HAP-1 (cell line): ENCODE measurements at regions not wholly inside any gene's neighbourhood (a gene's known extent, or its start where the extent isn't known, plus 50 kb on each side); places are given as distances from the start of the nearest gene placed in this dataset.
"Not testable (repeated sequence)": the region's sequence is repeated elsewhere in the genome, so short reads cannot be mapped to it uniquely, and the experiment has no call there.

Experiments used
- DNase-seq, 2 experiments: peaks; one replicate each; pipeline ENCODE4 v3.0.0-alpha.2; 2016 to 2020; ENCODE audit warnings: low spot score in 2 of 2
- H3K27me3 ChIP-seq: fragments of 250-450 bp; sonication (Bioruptor Pico); 2 replicates; pipeline ENCODE4 v1.5.1; 2020; ENCODE audit warnings: low read depth, mild to moderate bottlenecking, moderate library complexity
- H3K36me3 ChIP-seq: fragments of 250-450 bp; sonication (Bioruptor Pico); replicated peaks from 2 replicates; pipeline ENCODE4 v1.5.1; 2020; ENCODE audit warnings: mild to moderate bottlenecking
- H3K4me1 ChIP-seq: fragments of 250-450 bp; sonication (Bioruptor Pico); 2 replicates; pipeline ENCODE4 v1.5.1; 2020; ENCODE audit warnings: mild to moderate bottlenecking
- H3K4me3 ChIP-seq: fragments of 250-450 bp; sonication (Bioruptor Pico); 2 replicates; pipeline ENCODE4 v1.5.1; 2020; ENCODE audit warnings: mild to moderate bottlenecking, moderate library complexity
- H3K9me3 ChIP-seq: fragments of 250-450 bp; sonication (Bioruptor Pico); 2 replicates; pipeline ENCODE4 v1.5.1; 2020; ENCODE audit warnings: mild to moderate bottlenecking, moderate library complexity
- in situ Hi-C: fragments of 300-500 bp; cut with MboI; formaldehyde crosslinking; loops from 3 replicates; pipeline ENCODE4 v1.14.3; 2020; ENCODE audit warnings: low sequenced_read_pairs, inconsistent platforms, mixed read lengths

DNA sequence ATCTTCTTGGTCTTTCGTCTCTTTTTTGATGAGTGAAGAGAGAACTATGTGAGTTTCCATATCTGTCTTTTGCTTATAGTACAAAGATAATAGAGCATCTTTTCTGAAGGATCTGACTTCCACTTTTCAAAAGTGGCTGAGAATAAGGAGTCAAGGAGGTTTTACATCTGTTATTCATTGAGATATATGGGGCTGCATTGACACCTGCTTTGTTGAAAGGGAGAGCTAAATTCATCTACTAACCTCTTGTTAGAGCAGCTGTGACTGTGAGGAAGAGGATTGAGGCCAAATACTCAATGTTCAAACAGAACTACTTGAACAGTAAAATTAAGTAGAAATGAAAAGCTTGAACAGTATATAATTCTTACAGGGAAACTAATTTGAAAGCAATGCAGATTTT, 130.2 kb upstream of the ATP2B1 start:
- no peaks in the 10 kb centered on the region for H3K9me3 ChIP-seq
- in situ Hi-C loops = no loop called here
- no peaks in the 10 kb centered on the region for H3K36me3 ChIP-seq
- no peaks in the 10 kb centered on the region for H3K4me1 ChIP-seq
- H3K27me3 ChIP-seq = peaks cover 5% of the 10 kb centered on the region; the same call in 1 of the 2 replicates
- no peak overlapping the region for H3K4me3 ChIP-seq
- DNase-seq = no peak

DNA sequence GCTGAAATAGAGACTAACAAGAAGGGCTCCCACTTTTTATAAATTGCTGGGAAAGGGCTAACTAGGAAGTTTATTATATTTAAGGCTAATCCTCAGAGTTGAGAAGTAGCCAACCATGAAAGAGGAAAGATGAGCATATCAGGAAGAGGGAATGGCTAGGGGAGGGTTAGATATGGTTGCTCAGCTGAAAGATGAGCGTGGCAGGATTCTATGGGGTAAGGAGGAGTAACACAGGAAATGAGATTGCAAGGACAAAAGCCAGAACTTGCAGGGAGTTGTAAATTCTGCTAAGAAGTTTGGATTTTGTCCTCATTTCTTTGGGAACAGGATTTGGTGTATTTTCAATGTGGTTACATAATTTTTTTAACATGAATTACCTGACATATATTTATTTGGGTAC, 127.4 kb upstream of the ATP2B1 start:
- in situ Hi-C loops = no loop called here
- DNase-seq = no peak
- no peak overlapping the region for H3K4me3 ChIP-seq
- no peaks in the 10 kb centered on the region for H3K36me3 ChIP-seq
- peaks cover 9% of the 10 kb centered on the region; the same call in 1 of the 2 replicates for H3K27me3 ChIP-seq
- no peaks in the 10 kb centered on the region for H3K4me1 ChIP-seq
- no peaks in the 10 kb centered on the region for H3K9me3 ChIP-seq

DNA sequence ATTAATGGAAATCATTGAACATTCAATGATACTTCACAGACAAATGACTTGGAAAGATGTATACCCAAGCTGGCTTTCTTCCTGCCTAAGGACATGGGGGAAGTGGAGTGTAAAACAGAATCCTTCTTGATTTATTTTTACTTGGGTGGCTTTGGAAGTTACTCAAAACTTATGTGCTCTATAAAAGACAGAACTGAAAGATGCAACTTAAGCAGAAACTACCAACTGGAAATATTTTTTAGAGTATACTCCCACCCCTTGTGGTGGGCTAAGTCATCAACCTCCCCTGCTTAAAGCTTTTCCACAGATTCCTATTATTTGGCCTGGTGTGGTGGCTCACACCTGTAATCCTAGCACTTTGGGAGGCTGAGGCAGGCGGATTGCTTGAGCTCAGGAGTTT, 126.0 kb upstream of the ATP2B1 start:
- Histone ChIP-seq H3K9me3 (no peaks in the 10 kb centered on the region), H3K36me3 (no peaks in the 10 kb centered on the region), H3K4me3 (no peak overlapping the region), H3K27me3 (peaks cover 10% of the 10 kb centered on the region; the same call in 1 of the 2 replicates), H3K4me1 (no peaks in the 10 kb centered on the region)
- in situ Hi-C loops = no loop called here
- no peak for DNase-seq

DNA sequence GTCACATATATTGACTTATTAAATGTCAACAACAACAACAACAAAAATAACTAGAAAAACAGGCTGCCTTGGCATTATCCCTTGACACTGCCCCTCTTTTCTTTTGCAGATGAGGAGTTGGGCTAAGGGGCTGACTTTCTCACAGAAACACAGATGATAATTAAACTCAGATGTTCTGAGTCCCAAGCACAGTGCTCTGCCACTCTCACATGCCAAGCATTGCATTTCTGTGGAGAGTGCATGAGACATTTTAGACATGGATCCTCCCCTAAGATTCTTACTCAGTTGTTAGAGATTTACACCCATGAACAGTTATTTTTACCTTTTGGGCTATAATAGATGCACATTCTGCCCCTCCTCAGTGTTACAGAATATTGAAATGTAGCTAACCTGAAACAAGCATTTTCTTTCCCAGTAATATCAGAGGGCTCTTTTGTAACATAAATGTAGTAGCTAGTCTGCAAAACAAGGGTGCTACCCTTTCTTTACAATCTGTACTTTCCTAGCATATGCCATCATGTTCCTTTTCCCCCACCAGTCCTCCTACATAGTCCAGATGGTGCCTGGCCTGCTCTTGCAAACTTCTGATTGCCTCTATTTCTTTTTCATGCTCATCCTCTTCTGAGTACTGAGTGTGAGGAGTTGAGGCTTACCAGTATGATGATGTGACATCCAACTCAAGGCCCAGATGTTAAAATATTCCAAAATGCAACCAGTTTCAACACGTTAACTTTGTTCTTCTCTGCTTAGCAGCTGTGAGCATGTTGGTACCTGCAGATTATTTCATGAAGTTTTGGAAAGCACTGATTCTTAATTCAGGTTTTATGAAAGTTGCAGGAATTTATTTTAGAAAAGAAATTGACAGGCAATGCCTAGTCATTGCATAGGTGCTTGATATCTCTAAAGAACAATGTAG, 125.0 kb upstream of the ATP2B1 start:
- peaks cover 10% of the 10 kb centered on the region; the same call in 1 of the 2 replicates for H3K27me3 ChIP-seq
- in situ Hi-C loops = no loop called here
- DNase-seq = no peak
- no peaks in the 10 kb centered on the region for H3K4me1 ChIP-seq
- no peaks in the 10 kb centered on the region for H3K9me3 ChIP-seq
- no peaks in the 10 kb centered on the region for H3K36me3 ChIP-seq
- no peak overlapping the region for H3K4me3 ChIP-seq

DNA sequence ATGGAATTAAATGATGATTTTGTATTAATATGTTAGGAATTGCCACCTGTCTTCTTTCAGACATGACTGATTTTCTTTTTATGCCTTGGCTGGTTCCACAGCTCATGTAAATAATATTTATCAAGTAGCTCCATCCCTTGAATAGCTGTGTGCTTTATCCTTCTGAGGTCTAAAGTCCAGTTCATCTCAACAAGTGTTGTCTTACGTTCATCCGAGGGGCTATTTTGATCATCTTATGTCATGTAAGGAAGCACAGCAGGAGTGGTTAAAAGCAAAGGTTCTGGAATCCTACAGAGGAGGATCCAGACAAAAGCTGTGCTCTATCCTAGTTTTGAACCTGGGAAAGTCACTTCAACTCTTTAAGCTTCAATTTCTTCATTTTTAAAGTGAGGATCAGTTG, 123.7 kb upstream of the ATP2B1 start:
- no peaks in the 10 kb centered on the region for H3K36me3 ChIP-seq
- H3K4me3 ChIP-seq = no peak overlapping the region
- no peak for DNase-seq
- H3K27me3 ChIP-seq = peaks cover 8% of the 10 kb centered on the region; the same call in 1 of the 2 replicates
- in situ Hi-C loops = no loop called here
- H3K4me1 ChIP-seq = no peaks in the 10 kb centered on the region
- H3K9me3 ChIP-seq = no peaks in the 10 kb centered on the region

DNA sequence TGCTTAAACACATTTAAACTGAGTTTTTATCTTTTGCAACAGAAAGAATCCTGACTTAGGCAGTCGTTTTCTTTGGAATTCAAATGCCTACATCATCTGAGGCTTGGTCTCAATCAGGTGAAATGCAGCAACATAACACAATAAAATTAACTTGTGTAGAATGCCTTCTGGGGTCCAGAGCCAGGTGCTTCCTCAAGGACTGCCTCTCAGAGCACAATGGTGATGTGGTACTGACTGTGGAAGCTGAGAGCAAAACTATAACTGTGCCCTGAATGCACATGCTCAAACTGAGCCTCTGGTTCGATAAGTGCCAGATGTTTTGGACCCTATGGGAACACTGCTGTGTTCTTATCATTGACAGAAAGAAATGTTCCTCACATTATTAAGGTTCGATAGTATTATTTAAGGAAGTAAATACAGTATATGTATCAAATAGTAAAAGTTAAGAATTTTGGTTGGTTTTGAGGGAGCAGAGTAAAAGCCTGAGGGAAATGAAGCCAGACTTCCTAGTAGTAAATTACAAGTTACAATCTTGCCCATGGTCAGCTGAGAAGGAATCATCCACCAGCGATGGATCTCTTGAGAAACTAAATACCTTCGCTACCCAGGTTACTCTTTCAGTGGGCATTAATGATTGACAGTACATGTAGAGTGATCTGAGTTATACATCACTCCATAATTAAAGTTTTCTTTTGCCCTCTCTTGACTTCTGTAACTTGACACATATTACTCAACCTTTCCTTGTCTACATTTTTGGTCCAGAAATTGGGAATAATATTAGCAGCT, 122.9 kb upstream of the ATP2B1 start:
- no peaks in the 10 kb centered on the region for H3K36me3 ChIP-seq
- peaks cover 8% of the 10 kb centered on the region; the same call in 1 of the 2 replicates for H3K27me3 ChIP-seq
- no peak for DNase-seq
- in situ Hi-C loops = no loop called here
- no peak overlapping the region for H3K4me3 ChIP-seq
- H3K9me3 ChIP-seq = no peaks in the 10 kb centered on the region
- no peaks in the 10 kb centered on the region for H3K4me1 ChIP-seq

DNA sequence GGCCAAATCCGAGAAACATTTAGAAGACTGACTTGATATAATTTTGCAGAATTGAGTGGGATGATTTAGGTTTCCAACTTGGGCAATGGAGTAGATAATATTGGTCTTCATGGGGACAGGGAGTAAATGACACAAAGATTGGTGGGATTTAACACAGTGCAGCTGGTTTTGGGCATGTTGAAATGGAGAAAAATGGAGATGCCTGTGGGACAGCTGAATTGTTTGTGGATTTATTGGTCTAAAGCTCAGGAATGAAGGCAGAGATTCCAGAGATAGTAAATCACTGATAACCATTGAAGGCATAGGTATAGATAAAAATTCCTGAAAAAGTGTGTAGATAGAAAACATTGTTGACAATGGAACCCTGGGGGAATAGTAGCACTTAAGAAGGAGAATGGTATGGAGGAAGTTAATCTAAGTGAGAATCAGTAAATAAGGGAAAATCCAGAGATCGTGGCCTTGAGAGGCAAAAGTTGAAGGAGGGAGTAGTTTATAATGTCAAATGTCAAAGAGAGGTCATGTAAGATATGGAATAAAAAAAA, 120.9 kb upstream of the ATP2B1 start:
- in situ Hi-C loops = no loop called here
- H3K4me3 ChIP-seq = no peak overlapping the region
- no peaks in the 10 kb centered on the region for H3K36me3 ChIP-seq
- H3K4me1 ChIP-seq = no peaks in the 10 kb centered on the region
- peaks cover 6% of the 10 kb centered on the region; the same call in 1 of the 2 replicates for H3K27me3 ChIP-seq
- H3K9me3 ChIP-seq = no peaks in the 10 kb centered on the region
- no peak for DNase-seq

DNA sequence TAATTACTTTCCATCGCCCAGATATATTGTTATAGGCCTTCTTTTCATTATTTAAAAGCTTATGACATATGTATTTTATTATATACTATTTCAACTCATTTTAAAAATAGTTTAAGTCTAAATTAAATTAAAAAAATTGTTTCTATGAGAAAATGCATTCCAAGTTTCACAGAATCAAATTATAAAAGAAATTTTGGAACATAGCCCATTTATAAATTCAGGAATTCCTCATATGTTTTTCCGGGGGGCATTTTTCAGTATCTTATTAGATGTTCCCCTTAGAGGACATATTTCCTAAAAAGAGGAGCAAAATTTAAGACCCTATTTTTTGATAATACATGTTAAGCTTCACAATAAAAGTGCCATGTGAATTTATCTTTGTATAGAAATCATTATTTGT, 119.9 kb upstream of the ATP2B1 start:
- Histone ChIP-seq H3K27me3 (peaks cover 6% of the 10 kb centered on the region; the same call in 1 of the 2 replicates), H3K9me3 (no peaks in the 10 kb centered on the region), H3K4me3 (no peak overlapping the region), H3K4me1 (no peaks in the 10 kb centered on the region), H3K36me3 (no peaks in the 10 kb centered on the region)
- in situ Hi-C loops = no loop called here
- DNase-seq = no peak

DNA sequence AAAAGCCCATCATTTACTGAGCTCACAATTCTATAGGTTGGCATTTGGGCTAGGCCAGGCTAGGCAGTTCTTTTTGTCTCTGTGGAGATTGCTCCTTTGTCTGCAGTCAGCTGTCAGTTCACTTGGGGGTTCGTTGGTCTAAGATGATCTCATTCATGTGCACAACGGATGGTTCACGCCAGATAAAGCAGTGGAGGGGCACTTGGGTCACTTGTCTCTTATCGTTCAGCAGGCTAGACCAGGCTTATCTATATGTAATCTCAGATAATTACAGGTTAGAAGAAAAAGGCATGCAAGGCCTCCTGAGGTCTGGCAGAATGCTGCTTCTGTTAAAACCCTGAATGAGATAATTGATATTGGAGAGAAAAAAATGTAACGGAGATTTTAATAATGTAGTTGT, 119.0 kb upstream of the ATP2B1 start:
- Histone ChIP-seq H3K9me3 (no peaks in the 10 kb centered on the region), H3K27me3 (peaks cover 6% of the 10 kb centered on the region; the same call in 1 of the 2 replicates), H3K36me3 (no peaks in the 10 kb centered on the region), H3K4me1 (no peaks in the 10 kb centered on the region), H3K4me3 (no peak overlapping the region)
- no peak for DNase-seq
- in situ Hi-C loops = no loop called here

DNA sequence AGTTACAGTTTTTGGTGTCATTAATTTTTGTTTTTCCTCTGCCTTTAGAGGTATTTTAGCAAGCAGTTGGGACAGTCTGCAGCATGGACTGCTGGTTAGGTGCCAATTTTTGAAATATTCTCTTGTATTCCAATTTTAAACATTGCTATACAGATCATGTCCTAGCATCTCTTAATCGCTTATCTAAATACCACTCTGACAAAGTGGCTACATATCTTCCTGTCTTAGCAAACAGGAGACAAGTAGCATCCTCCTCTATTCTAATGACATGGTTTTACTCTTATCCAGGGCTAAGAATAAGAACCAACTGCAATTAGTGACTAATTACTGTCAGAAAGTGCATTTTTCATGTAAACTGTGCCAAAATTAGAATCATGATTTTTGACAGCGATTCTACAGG, 117.8 kb upstream of the ATP2B1 start:
- Histone ChIP-seq H3K4me3 (no peak overlapping the region), H3K9me3 (no peaks in the 10 kb centered on the region), H3K4me1 (no peaks in the 10 kb centered on the region), H3K27me3 (peaks cover 2% of the 10 kb centered on the region; the same call in 1 of the 2 replicates), H3K36me3 (no peaks in the 10 kb centered on the region)
- in situ Hi-C loops = no loop called here
- no peak for DNase-seq

DNA sequence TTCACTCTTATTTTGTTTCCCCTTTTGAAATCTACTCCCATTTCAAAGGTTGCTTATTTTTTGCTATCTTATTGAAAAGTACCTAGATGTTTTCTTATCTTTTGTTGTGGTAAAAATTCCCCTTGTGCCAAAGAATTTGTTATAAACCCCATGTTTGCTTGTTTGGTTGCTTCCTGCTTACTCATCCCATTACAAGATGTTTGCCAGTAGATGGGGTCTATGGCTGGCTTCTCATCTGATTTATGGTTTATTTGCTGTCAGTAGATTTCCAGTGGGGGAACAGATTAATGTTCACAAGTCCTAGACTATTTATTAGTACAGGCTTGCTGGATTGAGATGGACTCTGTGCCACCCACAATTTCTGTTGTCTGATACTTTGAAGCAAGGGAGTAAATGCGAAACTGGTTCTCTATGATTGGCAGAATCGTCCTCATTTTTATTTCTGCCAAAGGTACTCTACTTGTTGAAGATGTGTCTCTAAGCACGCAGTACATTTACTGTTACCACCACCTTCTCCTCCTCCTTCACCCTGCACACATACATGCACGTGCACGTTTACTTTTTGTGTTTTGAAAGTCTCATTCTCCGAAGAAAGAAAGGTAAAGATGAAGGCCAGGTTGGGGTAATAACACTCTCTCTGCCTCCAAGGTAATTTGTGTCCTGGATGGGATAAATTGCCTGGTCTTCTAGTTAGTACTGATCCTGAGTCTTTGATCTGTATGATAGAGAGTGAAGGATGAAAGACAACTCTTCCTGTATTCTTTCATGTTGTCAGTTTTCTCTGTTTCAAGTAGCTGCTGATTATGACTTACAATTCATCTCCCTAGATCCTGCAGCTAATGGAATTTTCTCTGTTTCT, 117.2 kb upstream of the ATP2B1 start:
- Histone ChIP-seq H3K9me3 (no peaks in the 10 kb centered on the region), H3K4me1 (no peaks in the 10 kb centered on the region), H3K36me3 (no peaks in the 10 kb centered on the region), H3K4me3 (no peak overlapping the region), H3K27me3 (no peaks in the 10 kb centered on the region)
- DNase-seq = no peak
- in situ Hi-C loops = no loop called here

DNA sequence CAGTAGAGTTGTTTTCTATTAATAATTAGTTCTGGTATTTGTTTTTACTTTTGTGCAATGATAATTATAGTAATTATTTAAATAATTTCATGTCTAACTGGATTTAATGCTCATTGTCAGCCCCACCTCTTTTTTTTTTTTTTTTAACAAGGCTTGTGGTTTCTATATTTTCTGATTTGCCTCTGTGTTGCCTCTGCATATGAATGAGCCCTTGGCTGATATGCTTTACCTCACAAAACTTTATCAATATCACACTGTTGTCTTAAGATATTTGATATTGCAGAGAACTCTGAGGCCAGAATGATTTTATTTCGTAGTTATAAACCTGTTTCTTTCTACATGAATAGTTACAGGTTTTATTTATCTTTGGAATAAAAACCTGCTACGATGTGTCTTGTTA, 116.2 kb upstream of the ATP2B1 start:
- DNase-seq = no peak
- in situ Hi-C loops = no loop called here
- no peak overlapping the region for H3K4me3 ChIP-seq
- no peaks in the 10 kb centered on the region for H3K27me3 ChIP-seq
- H3K4me1 ChIP-seq = no peaks in the 10 kb centered on the region
- H3K9me3 ChIP-seq = no peaks in the 10 kb centered on the region
- no peaks in the 10 kb centered on the region for H3K36me3 ChIP-seq

DNA sequence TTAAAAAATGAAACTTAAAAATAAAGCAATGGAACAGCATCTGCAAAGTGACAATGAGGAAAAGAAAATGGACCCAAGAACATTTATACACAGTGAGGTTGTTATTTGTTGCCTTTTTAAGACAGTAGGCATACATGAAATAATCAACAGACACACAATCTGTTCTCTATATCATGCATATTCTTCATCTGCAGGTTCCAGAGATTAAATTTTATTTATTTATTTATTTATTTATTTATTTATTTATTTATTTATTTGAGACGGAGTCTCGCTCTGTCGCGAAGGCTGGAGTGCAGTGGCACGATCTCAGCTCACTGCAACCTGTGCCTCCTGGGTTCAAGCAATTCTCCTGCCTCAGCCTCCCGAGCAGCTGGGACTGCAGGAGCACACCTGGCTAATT, 114.4 kb upstream of the ATP2B1 start:
- H3K9me3 ChIP-seq, H3K4me3 ChIP-seq, H3K4me1 ChIP-seq, H3K36me3 ChIP-seq, H3K27me3 ChIP-seq, in situ Hi-C loops, DNase-seq: not testable (repeated sequence)
